GM21825 (cell line): ENCODE measurements at regions not wholly inside any gene's neighbourhood (a gene's known extent, or its start where the extent isn't known, plus 50 kb on each side); places are given as distances from the start of the nearest gene placed in this dataset.

Experiments used
- ATAC-seq: cut with Tn5 transposase; IDR thresholded peaks from one replicate; pipeline ENCODE4 v1.9.1; 2021; ENCODE audit warnings: mild to moderate bottlenecking, moderate library complexity; ENCODE audit not compliant: unreplicated experiment

- ATAC-seq: no peak
These were observed 158.9 kb upstream of the PROX1 start for GRCh38 chr1:213828867-213829266.

DNA sequence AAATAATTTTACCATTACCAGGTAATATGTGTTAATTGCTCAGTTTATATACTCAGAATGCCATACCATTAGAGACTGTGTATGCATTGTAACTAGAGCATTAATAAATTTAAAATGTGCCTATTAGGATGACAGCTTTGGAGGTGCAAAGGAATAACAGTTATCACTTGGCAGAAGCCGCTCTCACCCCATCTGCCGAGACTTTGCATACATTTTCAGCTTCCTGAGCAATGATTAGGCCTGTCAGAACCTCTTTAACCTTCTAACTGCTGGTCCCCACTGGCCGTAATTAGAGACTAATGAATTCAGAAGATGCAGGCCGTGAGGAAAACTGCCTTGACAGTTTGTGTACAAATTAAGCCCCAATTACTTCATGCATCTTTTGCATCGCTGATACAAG lies 158.0 kb upstream of the PROX1 start:
- no peak for ATAC-seq

DNA sequence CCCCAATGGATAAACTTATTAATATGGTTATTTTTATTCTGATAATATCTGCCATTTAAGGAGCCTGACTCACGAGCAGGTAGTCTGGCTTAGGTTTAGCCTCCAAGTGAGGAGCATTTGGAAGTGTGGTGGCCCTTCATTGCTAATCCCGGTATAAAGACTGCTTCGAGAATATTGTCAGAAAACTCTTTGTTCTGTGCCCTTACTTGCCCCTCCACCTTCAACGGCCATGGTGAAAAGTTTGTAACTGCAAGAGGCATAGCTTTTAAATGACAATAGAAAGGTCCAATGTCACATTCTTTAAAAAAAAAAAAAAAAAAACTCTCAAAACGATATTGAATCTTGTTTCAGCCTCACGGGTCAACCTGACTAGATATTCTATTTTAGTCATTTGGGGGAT lies 157.4 kb upstream of the PROX1 start:
- no peak for ATAC-seq

- no peak for ATAC-seq
These were observed 147.2 kb upstream of the PROX1 start for GRCh38 chr1:213840575-213840974.

DNA sequence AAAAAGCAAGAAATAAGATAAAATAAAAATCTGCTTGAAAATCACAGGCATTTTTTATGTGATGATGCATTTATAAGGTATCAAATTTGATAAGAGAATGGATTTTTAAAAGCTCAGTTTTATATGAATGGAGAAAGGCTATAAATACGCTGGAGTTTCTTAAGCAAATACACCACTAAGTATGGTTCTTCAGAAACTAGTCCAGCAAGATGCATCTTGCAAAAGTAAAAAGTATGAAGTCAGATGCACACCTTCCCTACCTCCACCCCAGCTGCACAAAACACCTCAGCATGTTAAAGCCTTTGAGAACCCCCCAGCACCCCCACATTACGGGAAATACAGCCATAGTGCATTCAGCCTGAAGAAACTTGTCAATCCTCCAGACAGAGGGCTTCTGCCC lies 143.1 kb upstream of the PROX1 start:
- no peak for ATAC-seq

GRCh38 chr1:213852107-213852506 lies 135.7 kb upstream of the PROX1 start:
- no peak for ATAC-seq

DNA sequence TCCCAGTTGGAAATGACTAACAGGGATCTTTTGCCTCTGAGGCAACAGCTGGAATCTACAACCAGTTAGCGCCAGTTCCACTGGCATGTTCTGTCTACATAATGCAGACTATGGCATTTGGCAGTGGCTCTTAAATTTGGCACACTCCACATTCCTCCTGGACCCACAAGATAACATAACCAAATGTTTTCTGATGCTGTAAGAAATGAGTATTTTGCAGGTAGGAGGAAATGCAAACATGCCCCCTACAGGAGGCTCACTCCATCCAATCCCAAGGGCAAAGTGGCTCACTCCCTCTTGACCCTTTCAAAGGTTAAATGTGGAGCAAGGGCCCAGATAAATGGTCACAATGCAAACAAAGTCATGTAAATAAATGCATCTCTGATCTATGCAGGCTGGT lies 129.2 kb upstream of the PROX1 start:
- no peak for ATAC-seq

DNA sequence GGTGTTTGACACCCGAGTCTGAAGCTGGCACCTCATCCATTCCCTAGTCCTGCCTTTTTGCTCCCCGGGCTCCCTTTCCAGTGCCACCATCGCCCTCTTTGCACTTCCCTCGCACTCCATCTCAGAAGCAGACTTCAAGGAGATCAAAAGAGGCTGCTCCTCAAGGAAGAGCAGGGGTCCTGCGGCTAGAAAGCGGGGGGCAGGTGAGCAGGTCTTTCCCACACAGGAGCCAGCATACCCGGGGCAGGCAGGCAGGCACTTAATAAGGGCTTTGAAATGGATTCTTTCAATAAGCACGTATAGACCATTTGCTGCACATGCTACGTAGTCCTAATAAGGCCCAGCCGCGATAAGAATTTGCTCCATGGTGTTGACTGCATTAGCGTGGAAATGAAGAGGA lies 125.9 kb upstream of the PROX1 start:
- no peak for ATAC-seq

GRCh38 chr1:213864091-213864490 lies 123.7 kb upstream of the PROX1 start:
- no peak for ATAC-seq

DNA sequence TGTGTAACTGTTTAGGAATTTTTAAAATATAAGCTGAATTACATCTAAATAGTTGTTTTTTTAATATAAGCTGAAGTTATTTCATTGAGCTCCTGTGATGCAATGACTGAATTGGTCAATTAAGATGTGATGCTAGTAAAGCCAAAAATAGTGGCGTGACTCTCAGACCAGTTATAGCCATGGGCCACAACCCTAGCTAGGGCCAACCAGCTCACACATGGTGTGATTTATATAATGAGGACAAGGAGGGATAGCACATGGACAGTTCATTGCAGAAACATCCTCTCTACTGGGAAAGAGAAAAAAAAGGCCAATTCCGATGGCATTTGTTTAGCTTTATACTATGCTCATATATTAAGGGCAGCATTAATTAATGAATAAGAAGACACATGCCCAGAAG lies 119.3 kb upstream of the PROX1 start:
- ATAC-seq: no peak

GRCh38 chr1:213871179-213871578 lies 116.6 kb upstream of the PROX1 start:
- no peak for ATAC-seq

GRCh38 chr1:213874789-213875188 lies 113.0 kb upstream of the PROX1 start:
- no peak for ATAC-seq

GRCh38 chr1:213876531-213876930 lies 111.2 kb upstream of the PROX1 start:
- no peak for ATAC-seq

DNA sequence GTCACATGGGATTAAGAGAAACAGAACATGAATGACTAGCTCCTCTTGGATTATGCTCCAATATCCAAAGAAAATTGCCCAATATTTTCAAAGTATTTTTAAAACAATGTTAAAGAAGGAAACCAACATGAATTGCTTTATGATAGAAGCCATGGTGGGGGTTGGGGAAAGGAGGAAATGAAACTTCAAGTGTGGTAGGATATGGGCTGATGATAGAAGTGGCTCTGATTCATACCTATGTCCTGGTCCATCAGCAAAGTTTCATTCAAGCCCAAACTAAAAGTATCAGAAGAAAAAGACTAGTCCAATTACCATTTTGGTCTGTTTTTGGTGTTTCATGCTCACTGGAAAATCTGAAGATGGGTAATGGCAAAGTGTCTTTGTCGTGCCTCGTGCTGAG lies 104.2 kb upstream of the PROX1 start:
- no peak for ATAC-seq

DNA sequence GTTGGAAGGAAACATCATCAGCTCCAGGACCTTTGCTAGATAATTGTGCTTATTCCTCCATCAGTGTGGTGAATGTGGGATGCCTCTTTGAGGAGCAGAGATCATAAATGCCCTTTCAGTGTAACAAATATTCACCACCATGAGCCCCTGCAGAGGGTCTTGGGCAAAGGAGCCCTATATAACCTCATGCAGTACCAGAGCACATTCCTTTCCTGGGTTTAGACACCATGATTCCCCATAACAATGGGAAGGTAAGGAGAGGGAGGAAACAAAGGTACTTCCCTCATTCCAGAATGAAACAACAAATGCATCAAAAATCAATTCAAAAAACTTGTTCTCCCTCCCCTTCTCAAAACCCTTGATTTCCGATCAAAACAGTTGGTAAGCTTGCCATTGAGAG lies 103.4 kb upstream of the PROX1 start:
- ATAC-seq: no peak

DNA sequence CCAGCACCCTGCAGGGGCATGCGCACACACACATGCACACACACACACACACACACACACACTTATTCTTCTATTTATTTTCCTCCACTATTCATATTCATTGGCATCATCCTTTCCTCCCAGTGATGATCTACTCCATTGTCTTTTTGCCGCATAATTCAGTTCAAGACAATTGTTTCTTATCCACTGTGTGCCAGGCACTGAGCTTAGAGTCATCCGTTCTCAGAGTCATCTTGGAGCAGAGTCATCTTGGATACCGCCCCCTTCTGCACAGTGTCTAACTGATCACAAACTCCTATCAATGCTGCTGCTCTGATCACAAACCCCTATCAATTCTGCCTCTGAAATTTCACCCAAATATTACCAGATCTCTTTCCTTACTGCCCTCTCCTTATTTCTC lies 102.8 kb upstream of the PROX1 start:
- no peak for ATAC-seq

GRCh38 chr1:213887842-213888241 lies 99.9 kb upstream of the PROX1 start:
- ATAC-seq: no peak

DNA sequence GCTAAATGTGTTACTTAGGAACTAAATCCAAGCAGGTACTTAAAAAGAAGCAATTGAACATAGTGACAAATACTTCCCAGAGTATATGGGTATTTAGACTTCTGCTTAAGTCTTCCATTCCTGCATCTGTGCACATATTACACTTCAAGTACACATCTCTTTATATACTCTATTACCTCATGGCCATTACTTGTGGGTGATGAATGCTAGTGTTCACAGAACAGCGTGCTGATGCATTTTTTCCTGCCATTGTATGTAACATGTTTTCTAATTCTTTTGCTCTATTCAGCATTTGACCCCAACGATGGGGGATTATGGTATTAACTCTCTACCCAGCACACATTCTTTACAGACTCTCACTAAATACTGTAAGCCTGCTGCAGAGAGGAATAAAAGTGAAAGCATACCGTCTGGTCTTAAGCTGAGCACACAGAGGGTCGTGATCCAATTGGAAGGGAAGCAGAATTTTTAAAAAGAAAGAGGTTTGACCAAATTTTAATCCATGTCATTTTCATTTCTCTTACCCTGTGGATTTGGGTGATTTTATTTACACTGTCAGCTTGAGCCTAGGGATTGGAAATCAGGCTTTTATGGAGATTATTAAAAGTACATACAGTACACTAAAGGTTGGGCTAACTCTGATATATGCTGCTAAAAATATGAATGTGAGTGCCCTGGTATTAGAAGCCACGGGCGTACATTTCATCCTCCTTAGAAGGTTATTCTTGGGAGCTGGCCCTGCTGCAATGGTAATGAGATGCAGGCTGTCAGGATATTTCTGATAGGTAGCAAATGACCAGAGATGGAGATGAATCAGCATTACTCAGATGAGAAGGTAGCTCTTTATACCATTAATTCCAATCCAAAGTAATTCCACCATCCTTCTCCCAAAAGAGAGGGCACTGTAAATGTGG lies 95.5 kb upstream of the PROX1 start:
- ATAC-seq: no peak

- ATAC-seq: no peak
These were observed 89.1 kb upstream of the PROX1 start for GRCh38 chr1:213898684-213899083.

DNA sequence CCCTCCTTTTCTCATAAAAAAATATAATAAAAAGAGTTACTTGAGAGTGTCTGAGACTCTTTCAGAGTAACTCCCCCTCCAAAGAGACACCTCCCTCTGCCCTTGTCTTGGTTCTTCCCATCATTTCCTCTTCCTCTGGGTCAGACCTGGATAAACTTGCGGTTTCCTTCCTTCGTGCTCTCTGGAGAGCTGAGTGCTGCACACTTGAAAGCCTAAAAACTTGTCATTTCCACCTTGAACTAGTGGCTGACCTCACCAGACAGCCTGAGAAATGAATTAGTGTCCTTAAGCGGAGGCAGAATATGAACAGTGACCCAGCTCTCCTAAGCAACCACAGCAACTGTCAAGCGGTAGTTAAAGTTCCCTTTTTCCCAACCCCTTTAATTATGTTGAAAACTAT lies 88.4 kb upstream of the PROX1 start:
- ATAC-seq: no peak

GRCh38 chr1:213905344-213905743 lies 82.4 kb upstream of the PROX1 start:
- ATAC-seq: no peak

DNA sequence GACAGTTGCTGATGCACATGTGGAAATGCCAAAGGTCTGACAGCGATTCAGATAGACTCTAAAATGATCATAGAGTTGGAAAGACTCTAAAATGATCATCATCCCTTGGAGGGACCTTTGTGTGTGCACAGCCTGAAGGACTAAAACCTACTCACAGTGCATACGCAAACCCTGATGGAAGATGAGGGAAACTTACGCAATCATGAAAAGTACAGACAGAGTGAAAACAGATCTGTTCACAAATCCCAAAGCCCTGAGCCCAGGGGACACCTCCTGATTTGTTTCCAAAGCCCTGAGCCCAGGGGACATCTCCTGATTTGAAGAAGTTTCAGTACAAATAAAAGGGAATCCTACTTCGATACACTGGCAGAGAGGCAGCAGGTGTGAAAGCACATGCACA lies 79.3 kb upstream of the PROX1 start:
- ATAC-seq: no peak

DNA sequence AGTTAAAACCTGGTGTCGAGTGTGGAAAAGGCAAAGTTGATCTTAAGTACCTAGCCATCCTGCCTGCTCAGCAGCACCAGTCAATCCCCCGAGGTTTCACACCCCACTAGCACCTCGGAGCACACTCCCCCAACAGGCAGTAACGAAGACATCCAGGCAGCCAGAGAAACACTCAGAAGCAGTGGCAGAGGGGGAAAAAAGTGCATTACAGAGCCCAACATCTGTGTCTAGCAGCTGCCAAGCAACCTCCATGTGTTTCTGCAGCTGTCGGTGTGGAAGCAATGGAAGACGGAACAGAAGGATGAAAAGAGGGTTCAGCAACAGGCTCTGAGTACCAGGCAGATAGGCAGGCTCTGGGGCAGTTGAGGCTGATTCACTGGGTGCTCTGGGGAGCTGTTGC lies 73.4 kb upstream of the PROX1 start:
- no peak for ATAC-seq
